Amygdala (tissue), 56 donors: ENCODE measurements at regions not wholly inside any gene's neighbourhood (a gene's known extent, or its start where the extent isn't known, plus 50 kb on each side); places are given as distances from the start of the nearest gene placed in this dataset.
A peak's percentile ranks its signal among the peaks of the same experiment; 100 is the strongest.
"Not testable (repeated sequence)": the region's sequence is repeated elsewhere in the genome, so short reads cannot be mapped to it uniquely, and the experiment has no call there.

Experiments
- DNase-seq, 56 donors: peaks; one replicate each; lab custom pipeline; 2025; lab: John Stamatoyannopoulos, UW

GRCh38 chr17:21470422-21470821 is 94.3 kb downstream of the KCNJ12 start:
- DNase-seq: not testable (repeated sequence)

DNA sequence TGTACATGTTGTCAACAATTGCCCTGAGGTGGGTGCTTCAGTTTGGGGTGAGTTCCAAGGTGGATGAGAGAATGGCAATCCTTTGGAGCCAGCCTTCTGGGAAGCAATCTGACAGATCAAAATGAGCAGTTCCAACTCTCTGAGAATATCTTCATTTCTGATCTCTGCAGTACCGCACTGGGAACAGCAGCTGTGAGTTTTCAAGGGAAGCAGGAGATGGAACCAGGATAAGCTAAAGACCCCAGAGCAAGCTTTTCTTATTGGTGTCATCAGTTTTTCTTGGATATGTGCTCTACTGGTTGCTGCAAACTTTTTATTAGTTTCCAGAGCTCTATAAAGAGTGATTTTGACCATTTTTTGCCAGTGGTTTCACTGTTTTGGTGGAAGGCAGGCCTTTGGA is 94.7 kb downstream of the KCNJ12 start:
- no peak for DNase-seq

DNA sequence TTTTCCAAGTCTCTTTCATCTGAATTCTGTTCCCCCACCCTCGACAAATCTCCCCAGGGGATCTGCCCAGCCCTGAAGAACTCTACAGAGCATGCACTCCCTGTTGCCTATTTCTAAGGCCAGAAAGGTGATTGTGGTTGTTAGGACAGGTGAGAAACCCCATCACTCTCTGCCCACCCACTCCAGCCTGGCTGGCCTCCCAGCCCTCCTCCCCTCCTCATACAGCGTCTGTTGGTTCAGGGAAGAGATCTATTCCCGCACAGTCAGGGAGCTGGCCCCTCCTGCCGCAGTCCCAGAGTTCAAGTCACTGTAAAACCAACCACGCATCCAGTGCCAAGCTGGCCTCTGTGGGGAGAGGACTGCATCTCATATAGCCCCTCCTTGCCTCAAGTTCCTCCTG is 98.7 kb downstream of the KCNJ12 start:
- DNase-seq: no peak

DNA sequence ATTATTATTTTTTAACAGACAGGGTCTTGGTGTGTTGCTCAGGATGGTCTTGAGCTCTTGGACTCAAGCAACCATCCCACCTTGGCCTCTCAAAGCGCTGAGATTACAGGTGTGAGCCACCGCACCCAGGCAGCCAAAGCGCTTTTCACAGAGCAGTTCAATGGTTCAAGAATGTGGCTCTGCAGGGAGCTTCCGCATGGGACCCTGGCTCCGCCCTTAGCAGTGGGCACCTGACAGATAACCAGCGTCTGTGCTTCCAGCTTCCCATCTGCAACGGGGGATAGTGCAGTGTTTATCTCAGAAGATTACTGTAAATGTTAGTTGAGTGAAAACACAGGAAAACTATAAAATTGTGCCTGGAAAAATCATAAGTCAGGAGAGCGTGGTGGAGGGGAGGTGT is 99.4 kb downstream of the KCNJ12 start:
- DNase-seq: no peak

DNA sequence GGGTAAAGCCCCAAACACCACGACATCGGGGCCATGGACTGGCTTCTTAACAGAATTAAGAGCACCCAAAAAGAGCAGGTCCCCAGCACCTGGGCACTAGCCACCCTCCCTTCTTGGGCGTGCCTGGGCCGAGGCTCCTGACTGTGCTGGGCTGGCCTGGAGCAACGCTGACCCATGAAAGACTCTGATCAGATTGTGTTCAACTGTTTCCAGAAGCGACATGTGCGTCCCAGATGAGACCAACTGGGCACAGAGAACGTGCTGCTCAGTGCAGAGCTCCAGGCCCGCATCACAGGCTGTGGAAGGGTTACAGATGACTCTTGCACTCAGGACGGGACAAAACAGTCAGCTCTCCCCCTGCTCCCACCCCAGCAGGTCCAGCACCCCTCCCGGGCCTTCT is 100.7 kb downstream of the KCNJ12 start:
- DNase-seq: no peak

- DNase-seq: no peak
These were observed 106.2 kb downstream of the KCNJ12 start for GRCh38 chr17:21482189-21482865.

DNA sequence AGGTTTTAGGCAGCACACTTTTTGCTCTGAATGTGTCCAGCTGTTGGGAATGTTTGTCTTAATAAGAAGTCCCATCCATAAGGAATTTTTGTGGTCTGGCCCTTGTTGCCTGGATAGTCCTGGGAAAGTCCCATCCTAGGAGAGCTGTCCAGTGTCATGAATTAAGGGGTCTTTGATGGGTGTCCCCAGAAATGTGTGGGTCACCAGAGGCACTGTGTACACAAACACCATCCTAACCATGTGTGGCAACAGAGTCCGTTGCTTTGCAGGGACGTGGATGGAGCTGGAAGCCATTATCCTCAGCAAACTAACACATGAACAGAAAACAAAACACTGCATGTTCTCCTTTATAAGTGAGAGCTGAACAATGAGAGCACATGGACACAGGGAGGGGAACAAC is 111.9 kb downstream of the KCNJ12 start:
- DNase-seq: not testable (repeated sequence)

GRCh38 chr17:21493993-21494392 is 117.8 kb downstream of the KCNJ12 start:
- no peak for DNase-seq

GRCh38 chr17:21495281-21495680 is 119.1 kb downstream of the KCNJ12 start:
- DNase-seq: peak in 11 of 56 donors; percentile 17 to 65 (median 33)

DNA sequence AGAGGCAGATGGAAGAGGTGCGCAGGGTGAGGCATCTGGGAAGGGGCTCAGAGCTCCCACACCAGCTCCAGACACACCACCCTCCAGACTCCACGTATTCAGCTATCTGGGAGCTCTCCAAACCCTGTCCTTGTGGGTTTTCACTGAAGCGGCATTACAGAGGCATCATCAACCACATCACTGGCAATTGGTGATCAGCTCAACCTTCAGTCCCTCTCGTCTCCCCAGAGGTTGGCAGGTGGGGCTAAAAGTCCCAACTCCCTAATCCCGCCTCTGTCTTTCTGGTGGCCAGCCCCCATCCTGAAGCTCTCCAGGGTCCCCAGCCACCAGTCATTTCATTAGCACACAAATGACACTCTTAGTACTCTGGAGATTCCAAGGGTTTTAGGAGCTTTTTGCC is 123.9 kb downstream of the KCNJ12 start:
- DNase-seq: no peak

DNA sequence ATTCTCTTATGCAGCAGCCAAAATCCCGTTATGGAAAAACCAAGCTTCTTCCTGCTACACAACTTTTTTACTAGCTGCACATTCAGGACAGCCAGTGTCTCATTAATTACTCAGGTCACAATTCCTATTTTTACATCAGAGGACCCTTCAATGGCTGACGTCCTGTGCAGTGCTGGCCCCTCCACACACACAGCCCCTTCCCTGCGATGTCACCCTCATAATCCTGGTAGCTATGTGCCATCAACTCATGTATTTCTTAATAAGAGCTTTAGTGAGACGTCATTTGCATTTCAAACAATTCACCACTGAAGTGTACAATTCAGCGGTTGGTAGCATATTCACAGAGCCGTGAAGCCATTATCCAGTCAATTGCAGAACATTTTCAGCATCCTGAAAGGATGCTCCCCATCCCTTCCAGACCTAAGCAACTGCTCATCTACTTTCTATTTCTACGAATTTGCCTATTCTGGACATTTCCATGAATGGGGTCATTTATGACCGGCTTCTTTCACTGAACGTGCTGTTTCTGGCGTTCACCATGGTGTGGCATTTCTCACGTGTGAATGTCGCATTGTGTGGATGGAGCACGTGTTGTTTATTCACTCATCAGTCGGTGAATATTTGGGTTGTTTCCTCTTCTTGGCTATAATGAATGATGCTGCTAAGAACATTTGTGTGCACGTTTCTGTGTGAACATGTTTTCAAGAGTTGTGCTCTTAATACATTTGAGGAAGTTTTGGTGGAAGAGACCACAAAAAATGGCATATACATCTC is 126.0 kb downstream of the KCNJ12 start:
- DNase-seq: peak in 2 of 56 donors; percentile 3 to 30

DNA sequence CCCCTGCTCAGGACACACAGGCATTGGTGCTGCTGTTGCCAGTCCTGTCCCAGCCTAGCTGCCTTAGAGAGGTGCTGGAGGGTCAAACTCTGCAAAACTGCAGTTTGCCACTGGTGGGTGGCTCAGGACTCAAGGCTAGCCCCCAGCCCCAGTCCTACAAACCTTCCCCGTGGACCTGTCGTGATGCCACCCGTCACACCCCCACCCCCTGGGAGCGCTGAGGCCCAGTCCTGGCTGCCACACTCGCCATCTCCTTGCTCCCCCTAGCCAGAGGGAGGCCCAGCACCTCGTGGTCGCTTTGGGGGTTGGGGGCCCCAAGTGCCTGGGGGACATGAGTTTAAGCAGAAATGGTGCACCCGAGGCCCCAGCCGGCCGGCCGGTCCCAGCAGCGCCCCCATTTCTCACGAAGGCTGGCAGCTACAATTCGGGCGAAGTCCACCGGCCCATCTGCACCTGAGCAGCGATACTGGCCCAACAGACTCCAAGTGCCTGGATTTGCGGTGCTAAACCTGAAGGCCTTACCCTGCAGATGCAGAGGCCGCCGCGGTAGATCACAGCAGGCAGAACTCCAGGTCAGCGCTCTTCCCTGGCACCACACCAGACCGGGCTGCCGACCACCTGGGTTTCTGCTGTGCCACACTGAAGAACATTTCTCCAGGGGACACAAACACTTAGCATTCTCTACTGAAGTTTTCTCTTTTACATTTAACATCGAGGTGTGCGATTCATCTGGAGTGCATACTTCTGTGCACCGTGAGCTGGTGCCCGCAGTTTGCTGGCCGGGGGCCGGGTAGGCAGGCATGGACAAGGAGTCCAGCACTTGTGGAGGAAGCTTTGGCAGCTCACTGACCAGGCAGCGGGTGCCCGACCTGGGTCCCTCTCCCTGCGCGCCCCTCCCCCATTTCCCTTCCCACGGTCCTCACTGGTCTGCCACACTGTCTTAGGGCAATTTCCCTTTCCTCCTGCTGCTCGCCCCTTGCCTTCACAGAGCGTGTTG is 130.0 kb downstream of the KCNJ12 start:
- DNase-seq: no peak

- DNase-seq: not testable (repeated sequence)
These were observed 131.6 kb downstream of the KCNJ12 start for GRCh38 chr17:21507806-21508205.

DNA sequence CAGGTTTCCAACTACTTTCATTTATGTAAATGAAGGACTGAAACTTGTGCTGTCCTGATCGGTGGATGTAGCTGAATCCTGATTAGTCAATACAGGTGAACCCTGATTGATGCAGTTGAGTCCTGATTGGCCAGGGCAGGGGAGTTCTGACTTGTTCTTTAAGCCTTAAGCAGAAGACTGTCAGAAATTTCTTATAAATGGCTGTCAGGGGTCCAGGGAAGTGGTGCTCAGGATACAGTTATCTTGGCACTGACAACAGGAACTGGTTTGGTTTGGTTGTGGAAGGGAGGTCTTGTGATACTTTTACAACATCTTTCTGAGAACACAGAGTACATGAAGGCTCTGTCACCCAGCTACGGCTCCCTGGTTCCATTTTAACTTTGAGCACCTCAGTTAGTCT is 132.1 kb downstream of the KCNJ12 start:
- no peak for DNase-seq

- DNase-seq: not testable (repeated sequence)
These were observed 133.2 kb downstream of the KCNJ12 start for GRCh38 chr17:21509356-21509755.

GRCh38 chr17:21510686-21511362 is 134.7 kb downstream of the KCNJ12 start:
- DNase-seq: peak in 1 of 56 donors; percentile 5

GRCh38 chr17:21511363-21512195 is 135.4 kb downstream of the KCNJ12 start:
- DNase-seq: peak in 53 of 56 donors; percentile 21 to 83 (median 63)

DNA sequence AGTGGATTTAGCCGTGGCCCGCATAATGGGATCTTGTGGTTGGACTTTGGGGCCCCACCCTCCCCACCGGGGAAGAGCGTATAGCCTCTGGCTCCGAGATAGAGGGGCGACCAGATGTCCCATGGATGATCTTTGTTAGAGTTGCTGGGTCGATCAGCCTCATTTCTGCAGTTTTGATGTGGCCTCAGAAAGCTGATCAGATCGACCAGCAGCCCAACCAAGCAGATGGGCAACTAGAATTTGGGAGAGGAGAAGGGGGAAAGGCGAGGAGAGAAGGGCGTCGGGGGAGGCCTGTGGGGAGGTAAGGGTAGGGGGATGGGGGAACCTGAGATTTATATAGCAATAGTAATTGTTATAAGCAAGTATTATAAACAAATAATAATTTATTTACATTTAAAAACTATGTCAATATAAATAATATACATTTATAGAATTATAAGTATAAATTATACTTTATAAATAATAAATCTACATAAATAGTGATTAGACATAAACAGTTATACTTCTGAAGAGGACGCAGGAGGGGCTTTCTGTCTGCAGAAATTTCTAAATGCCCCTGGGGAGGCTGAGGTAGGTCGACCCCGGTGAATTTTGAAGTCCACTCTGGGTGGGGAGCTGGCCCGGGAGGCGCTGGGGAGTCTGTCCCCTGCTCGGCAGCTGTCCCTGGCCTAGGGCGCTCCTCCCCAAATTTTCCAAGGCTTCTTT is 136.3 kb downstream of the KCNJ12 start:
- peak in 1 of 56 donors; percentile 34 for DNase-seq
